CD14-positive monocyte (primary cell): ENCODE measurements at regions not wholly inside any gene's neighbourhood (a gene's known extent, or its start where the extent isn't known, plus 50 kb on each side); places are given as distances from the start of the nearest gene placed in this dataset.

Experiments
- DNase-seq, 3 donors: peaks; one replicate each; pipeline ENCODE4 v3.0.0-alpha.2; 2011 to 2022
- H2AFZ ChIP-seq: 2 replicates; pipeline ENCODE4 v1.6.0; 2012; ENCODE audit warnings: mild to moderate bottlenecking, low read depth, low read length, inconsistent platforms; ENCODE audit not compliant: insufficient read depth, poor library complexity, severe bottlenecking
- H3K27ac ChIP-seq, 2 donors: 1 replicate in 1 of 2; 2 replicates in 1 of 2; pipeline ENCODE4 v1.5.1; 2012 to 2013; ENCODE audit warnings: low read length in 2 of 2, control low read depth in 1 of 2, inconsistent platforms in 1 of 2, low read depth in 1 of 2, mild to moderate bottlenecking in 1 of 2
- H3K27me3 ChIP-seq, 2 donors: one replicate each; pipeline versions ENCODE4 v1.6.0 to v1.6.1; 2011 to 2013; ENCODE audit warnings: low read length in 2 of 2; ENCODE audit not compliant: control insufficient read depth in 2 of 2, insufficient read depth in 2 of 2
- H3K36me3 ChIP-seq, 2 donors: replicated peaks in 1 of 2; 1 replicate in 1 of 2; 2 replicates in 1 of 2; pipeline versions ENCODE4 v1.5.1 to v1.6.1; 2012 to 2013; ENCODE audit warnings: low read length in 2 of 2, control low read depth in 1 of 2, inconsistent platforms in 1 of 2, mild to moderate bottlenecking in 1 of 2; ENCODE audit not compliant: insufficient read depth in 2 of 2, control insufficient read depth in 1 of 2
- H3K4me1 ChIP-seq, 2 donors: 1 replicate in 1 of 2; 2 replicates in 1 of 2; pipeline versions ENCODE4 v1.5.1 to v1.6.1; 2012 to 2013; ENCODE audit warnings: low read length in 2 of 2, control low read depth in 1 of 2, inconsistent platforms in 1 of 2, mild to moderate bottlenecking in 1 of 2, moderate library complexity in 1 of 2; ENCODE audit not compliant: insufficient read depth in 2 of 2, control insufficient read depth in 1 of 2
- H3K4me2 ChIP-seq: replicated peaks from 2 replicates; pipeline ENCODE3; 2012; ENCODE audit warnings: low read length, moderate library complexity, mild to moderate bottlenecking; ENCODE audit not compliant: poor library complexity, severe bottlenecking; ENCODE audit errors: extremely low read depth
- H3K4me3 ChIP-seq, 3 experiments: fragments of 200-600 bp in 1 of 3; sonication (generic) in 1 of 3; replicated peaks in 1 of 3; 1 replicate in 2 of 3; 2 replicates in 1 of 3; pipeline ENCODE4 v1.5.1; 2011 to 2013; ENCODE audit warnings: low read length in 3 of 3, mild to moderate bottlenecking in 3 of 3, control low read depth in 2 of 3, low read depth in 2 of 3, inconsistent platforms in 1 of 3, moderate library complexity in 1 of 3
- H3K79me2 ChIP-seq: 2 replicates; pipeline ENCODE4 v1.6.0; 2012; ENCODE audit warnings: mild to moderate bottlenecking, control low read depth, inconsistent platforms, low read length, moderate library complexity; ENCODE audit not compliant: insufficient read depth
- H3K9ac ChIP-seq: 2 replicates; pipeline ENCODE4 v1.6.0; 2017; ENCODE audit warnings: low read length, mild to moderate bottlenecking; ENCODE audit not compliant: insufficient read depth, poor library complexity, severe bottlenecking
- H3K9me3 ChIP-seq, 2 donors: replicated peaks in 1 of 2; 1 replicate in 1 of 2; 2 replicates in 1 of 2; pipeline versions ENCODE4 v1.5.1 to v1.6.1; 2012 to 2013; ENCODE audit warnings: low read length in 2 of 2, control low read depth in 1 of 2; ENCODE audit not compliant: control insufficient read depth in 1 of 2, insufficient read depth in 1 of 2
- H4K20me1 ChIP-seq: 2 replicates; pipeline ENCODE4 v1.6.0; 2012; ENCODE audit warnings: mild to moderate bottlenecking, low read length, control low read depth, moderate library complexity; ENCODE audit not compliant: insufficient read depth
- H3K27ac Mint-ChIP-seq, 7 donors: one replicate each; pipeline ENCODE4 v1.8.0; 2020; ENCODE audit warnings: mild to moderate bottlenecking in 7 of 7, mixed read lengths in 7 of 7, moderate library complexity in 6 of 7, inconsistent platforms in 2 of 7
- H3K27me3 Mint-ChIP-seq, 3 donors: one replicate each; pipeline ENCODE4 v1.8.0; 2021 to 2022; ENCODE audit warnings: low read depth in 3 of 3, mild to moderate bottlenecking in 3 of 3, mixed read lengths in 3 of 3, moderate library complexity in 3 of 3, inconsistent platforms in 1 of 3
- H3K36me3 Mint-ChIP-seq, 2 donors: one replicate each; pipeline ENCODE4 v1.8.0; 2020; ENCODE audit warnings: mixed read lengths in 2 of 2, inconsistent platforms in 1 of 2, mild to moderate bottlenecking in 1 of 2
- H3K4me1 Mint-ChIP-seq: one replicate; pipeline ENCODE4 v1.8.0; 2020; ENCODE audit warnings: mild to moderate bottlenecking, mixed read lengths
- H3K4me3 Mint-ChIP-seq, 2 donors: one replicate each; pipeline ENCODE4 v1.8.0; 2020; ENCODE audit warnings: mild to moderate bottlenecking in 2 of 2, mixed read lengths in 2 of 2, moderate library complexity in 1 of 2
- H3K9me3 Mint-ChIP-seq, 7 donors: one replicate each; pipeline ENCODE4 v1.8.0; 2020 to 2022; ENCODE audit warnings: mixed read lengths in 7 of 7, mild to moderate bottlenecking in 6 of 7, moderate library complexity in 6 of 7, inconsistent platforms in 2 of 7
- CTCF ChIP-seq: fragments of 200-600 bp; IDR thresholded peaks from one replicate; pipeline ENCODE4 v1.8.0; 2022; ENCODE audit warnings: antibody characterized with exemption, mild to moderate bottlenecking
- WGBS: methylation state at CpG from one replicate; pipeline ENCODE4 v1.1.5; 2013; ENCODE audit warnings: missing lambda C conversion rate; ENCODE audit not compliant: insufficient coverage; 5-methylcytosine and 5-hydroxymethylcytosine counted together
- intact Hi-C, 2 donors: fragments of 100-400 bp; cut with micrococcal nuclease; formaldehyde crosslinking; loops; one replicate each; pipeline versions ENCODE4 v1.15.0 to v1.15.1; 2023

- no peak for TF ChIP-seq CTCF
- Histone ChIP-seq H3K4me2 (no peak overlapping the region), H3K4me1 (no peaks in the 10 kb centered on the region), H3K9ac (no peak overlapping the region), H3K27me3 (no peaks in the 10 kb centered on the region), H2AFZ (no peak overlapping the region), H4K20me1 (no peaks in the 10 kb centered on the region), H3K9me3 (peaks cover 6 to 9% of the 10 kb centered on the region in 2 donors), H3K4me3 (no peak overlapping the region), H3K27ac (no peak overlapping the region), H3K36me3 (no peaks in the 10 kb centered on the region), H3K79me2 (no peaks in the 10 kb centered on the region)
- intact Hi-C loops = no loop called here
- 87% methylated on average over 2 of the region's 3 CpGs for WGBS
- Mint-ChIP-seq H3K9me3 (peaks cover 6 to 20% (median 10%) of the 10 kb centered on the region in 7 donors), H3K27me3 (no peaks in the 10 kb centered on the region), H3K27ac (no peak overlapping the region), H3K4me1 (no peaks in the 10 kb centered on the region), H3K4me3 (no peak overlapping the region), H3K36me3 (no peaks in the 10 kb centered on the region)
- no peak for DNase-seq
These were observed 184.3 kb downstream of the NAA11 start for GRCh38 chr4:79141530-79141929.

- Histone ChIP-seq H3K36me3 (no peaks in the 10 kb centered on the region), H3K9ac (no peak overlapping the region), H4K20me1 (no peaks in the 10 kb centered on the region), H3K27me3 (no peaks in the 10 kb centered on the region), H3K9me3 (no peaks in the 10 kb centered on the region), H3K4me1 (no peaks in the 10 kb centered on the region), H2AFZ (no peak overlapping the region), H3K4me3 (no peak overlapping the region), H3K79me2 (no peaks in the 10 kb centered on the region), H3K4me2 (no peak overlapping the region), H3K27ac (no peak overlapping the region)
- H3K36me3 Mint-ChIP-seq = no peaks in the 10 kb centered on the region
- no peak for TF ChIP-seq CTCF
- H3K4me3 Mint-ChIP-seq = no peak overlapping the region
- no peak overlapping the region for H3K27ac Mint-ChIP-seq
- no peaks in the 10 kb centered on the region for H3K27me3 Mint-ChIP-seq
- peaks cover 2 to 13% (median 7%) of the 10 kb centered on the region in 7 donors for H3K9me3 Mint-ChIP-seq
- H3K4me1 Mint-ChIP-seq = no peaks in the 10 kb centered on the region
- DNase-seq = no peak
- intact Hi-C loops = no loop called here
These were observed 191.1 kb downstream of the NAA11 start for GRCh38 chr4:79134767-79135166.
